ENCODE measurements at regions not wholly inside any gene's neighbourhood (a gene's known extent, or its start where the extent isn't known, plus 50 kb on each side); places are given as distances from the start of the nearest gene placed in this dataset.
"Not testable (repeated sequence)": the region's sequence is repeated elsewhere in the genome, so short reads cannot be mapped to it uniquely, and the experiment has no call there.

- no peaks in the 10 kb centered on the region for H3K27me3 ChIP-seq
- no peak overlapping the region for H3K27ac ChIP-seq
- intact Hi-C loops (cut with DNase I): no loop called here
- no peak overlapping the region for H3K4me3 ChIP-seq
- TF ChIP-seq CTCF (IDR thresholded peaks at IDR 0.05): no peak
- no peaks in the 10 kb centered on the region for H3K4me1 ChIP-seq
- DNase-seq (no peak), ATAC-seq (no peak)
- no peaks in the 10 kb centered on the region for H3K36me3 ChIP-seq
- H3K9me3 ChIP-seq: no peaks in the 10 kb centered on the region
These were observed 83.3 kb downstream of the SMPDL3A start for GRCh38 chr6:122872311-122872710.

GRCh38 chr6:122877302-122877701 lies 88.2 kb downstream of the SMPDL3A start:
- Histone ChIP-seq H3K27ac (no peak overlapping the region), H3K27me3 (no peaks in the 10 kb centered on the region), H3K9me3 (peaks cover 0 to 2% of the 10 kb centered on the region in 2 donors), H3K36me3 (no peaks in the 10 kb centered on the region), H3K4me1 (no peaks in the 10 kb centered on the region), H3K4me3 (no peak overlapping the region)
- intact Hi-C loops (cut with DNase I): no loop called here
- TF ChIP-seq CTCF (IDR thresholded peaks at IDR 0.05): no peak
- no peak for DNase-seq
- ATAC-seq: no peak

- Histone ChIP-seq H3K9me3 (peaks cover 0 to 2% of the 10 kb centered on the region in 2 donors), H3K27me3 (no peaks in the 10 kb centered on the region), H3K27ac (no peak overlapping the region), H3K36me3 (no peaks in the 10 kb centered on the region), H3K4me3 (no peak overlapping the region), H3K4me1 (no peaks in the 10 kb centered on the region)
- ATAC-seq: no peak
- intact Hi-C loops (cut with DNase I): no loop called here
- DNase-seq: no peak
- no peak for TF ChIP-seq CTCF (IDR thresholded peaks at IDR 0.05)
These were observed 89.7 kb downstream of the SMPDL3A start for GRCh38 chr6:122878796-122879195.

- TF ChIP-seq CTCF (IDR thresholded peaks at IDR 0.05): no peak
- Histone ChIP-seq H3K36me3 (no peaks in the 10 kb centered on the region), H3K9me3 (no peaks in the 10 kb centered on the region), H3K4me3 (no peak overlapping the region), H3K27ac (no peak overlapping the region), H3K27me3 (no peaks in the 10 kb centered on the region), H3K4me1 (no peaks in the 10 kb centered on the region)
- no peak for ATAC-seq
- intact Hi-C loops (cut with DNase I): no loop called here
- DNase-seq: no peak
These were observed 97.4 kb downstream of the SMPDL3A start for GRCh38 chr6:122886481-122886880.

- H3K36me3 ChIP-seq: no peaks in the 10 kb centered on the region
- no peaks in the 10 kb centered on the region for H3K9me3 ChIP-seq
- ATAC-seq (no peak), DNase-seq (no peak)
- no peaks in the 10 kb centered on the region for H3K27me3 ChIP-seq
- no peak overlapping the region for H3K27ac ChIP-seq
- no peaks in the 10 kb centered on the region for H3K4me1 ChIP-seq
- TF ChIP-seq CTCF (IDR thresholded peaks at IDR 0.05): no peak
- no peak overlapping the region for H3K4me3 ChIP-seq
- intact Hi-C loops (cut with DNase I): no loop called here
These were observed 98.9 kb downstream of the SMPDL3A start for GRCh38 chr6:122887941-122888340.

GRCh38 chr6:122888680-122889079 lies 99.6 kb downstream of the SMPDL3A start:
- ATAC-seq; H3K4me3 ChIP-seq; H3K36me3 ChIP-seq; H3K27me3 ChIP-seq; H3K4me1 ChIP-seq; DNase-seq; H3K27ac ChIP-seq; intact Hi-C loops (cut with DNase I); H3K9me3 ChIP-seq: not testable (repeated sequence)
